H1 (cell line): ENCODE measurements at regions not wholly inside any gene's neighbourhood (a gene's known extent, or its start where the extent isn't known, plus 50 kb on each side); places are given as distances from the start of the nearest gene placed in this dataset.

Source experiments
- CTCF ChIA-PET: fragments of 300-600 bp; sonication (Branson Sonifier 250); formaldehyde crosslinking; loops from one replicate; lab custom pipeline; 2021; ENCODE audit not compliant: partially characterized antibody; lab: Charles Lee
- POLR2A ChIA-PET: fragments of 300-600 bp; sonication (Branson Sonifier 250); formaldehyde crosslinking; loops from one replicate; lab custom pipeline; 2021; ENCODE audit warnings: inconsistent platforms; ENCODE audit not compliant: partially characterized antibody; lab: Charles Lee
- DNase-seq, 2 experiments: peaks; one replicate each; pipeline versions ENCODE4 v3.0.0 to v3.0.0-alpha.2; 2010 to 2022; ENCODE audit warnings: low spot score in 2 of 2, low read depth in 1 of 2, mixed read lengths in 1 of 2
- FAIRE-seq: peaks from 2 replicates; lab custom pipeline; 2011; peaks lifted over from hg19 to GRCh38; lab: Jason Lieb, UNC
- H2AFZ ChIP-seq: 2 replicates; pipeline ENCODE4 v1.8.1; 2012; ENCODE audit warnings: low read length, inconsistent platforms
- H2AK5ac ChIP-seq: 2 replicates; pipeline ENCODE4 v1.6.1; 2013; ENCODE audit warnings: low read depth, low read length
- H2BK120ac ChIP-seq: replicated peaks from 2 replicates; pipeline ENCODE3; 2013; ENCODE audit warnings: low read depth, low read length, inconsistent platforms
- H2BK12ac ChIP-seq: 2 replicates; pipeline ENCODE4 v1.6.1; 2013; ENCODE audit warnings: low read depth, low read length
- H2BK15ac ChIP-seq: 2 replicates; pipeline ENCODE4 v1.6.1; 2013; ENCODE audit warnings: low read length
- H2BK20ac ChIP-seq: 2 replicates; pipeline ENCODE4 v1.6.1; 2013; ENCODE audit warnings: low read length
- H2BK5ac ChIP-seq: 2 replicates; pipeline ENCODE4 v1.6.1; 2013; ENCODE audit warnings: low read depth, low read length
- H3K14ac ChIP-seq: 2 replicates; pipeline ENCODE4 v1.6.1; 2013; ENCODE audit warnings: inconsistent platforms; ENCODE audit not compliant: insufficient read length
- H3K18ac ChIP-seq: 2 replicates; pipeline ENCODE4 v1.6.1; 2013; ENCODE audit warnings: low read length; ENCODE audit errors: extremely low read depth
- H3K23ac ChIP-seq: 2 replicates; pipeline ENCODE4 v1.6.1; 2013; ENCODE audit warnings: inconsistent platforms; ENCODE audit not compliant: insufficient read length
- H3K23me2 ChIP-seq: 2 replicates; pipeline ENCODE4 v1.6.1; 2013; ENCODE audit warnings: low read depth, low read length
- H3K27ac ChIP-seq: 2 replicates; pipeline ENCODE4 v1.6.1; 2011; ENCODE audit warnings: low read depth, low read length, inconsistent platforms
- H3K27me3 ChIP-seq, 4 experiments: replicated peaks in 1 of 4; 1 replicate in 1 of 4; 2 replicates in 3 of 4; pipeline versions ENCODE4 v1.6.1 to v1.8.1; 2011 to 2013; ENCODE audit warnings: low read length in 3 of 4, mild to moderate bottlenecking in 3 of 4, inconsistent platforms in 2 of 4, mixed read lengths in 2 of 4, moderate library complexity in 1 of 4; ENCODE audit not compliant: control insufficient read depth in 3 of 4, insufficient read depth in 3 of 4; ENCODE audit errors: extremely low read depth in 1 of 4
- H3K36me3 ChIP-seq, 4 experiments: 2 replicates each; pipeline versions ENCODE4 v1.6.1 to v1.8.1; 2011 to 2013; ENCODE audit warnings: mild to moderate bottlenecking in 4 of 4, low read length in 3 of 4, moderate library complexity in 2 of 4, control low read depth in 1 of 4, inconsistent platforms in 1 of 4; ENCODE audit not compliant: insufficient read depth in 4 of 4, control insufficient read depth in 2 of 4
- H3K4ac ChIP-seq: replicated peaks from 2 replicates; pipeline ENCODE3; 2013; ENCODE audit warnings: low read length, low read depth, mixed read lengths, inconsistent platforms; ENCODE audit not compliant: insufficient read length
- H3K4me1 ChIP-seq, 4 experiments: replicated peaks in 1 of 4; 1 replicate in 1 of 4; 2 replicates in 3 of 4; pipeline versions ENCODE4 v1.6.1 to v1.8.1; 2011 to 2013; ENCODE audit warnings: low read length in 3 of 4, inconsistent platforms in 2 of 4, mixed read lengths in 1 of 4; ENCODE audit not compliant: insufficient read depth in 4 of 4, control insufficient read depth in 3 of 4
- H3K4me2 ChIP-seq, 2 experiments: 2 replicates each; pipeline versions ENCODE4 v1.6.1 to v1.8.1; 2011 to 2013; ENCODE audit warnings: low read depth in 2 of 2, low read length in 2 of 2, control low read depth in 1 of 2, inconsistent platforms in 1 of 2, mild to moderate bottlenecking in 1 of 2; ENCODE audit not compliant: insufficient read depth in 1 of 2
- H3K4me3 ChIP-seq, 4 experiments: fragments of 200-600, 300-600 bp in 1 of 4; sonication (generic), shearing (Covaris generic), sonication (Bioruptor Twin) in 1 of 4; 2 replicates each; pipeline versions ENCODE4 v1.5.1 to v1.8.1; 2011 to 2016; ENCODE audit warnings: low read length in 4 of 4, low read depth in 3 of 4, control low read depth in 2 of 4, inconsistent platforms in 2 of 4, mild to moderate bottlenecking in 2 of 4, mixed read lengths in 1 of 4, moderate library complexity in 1 of 4; ENCODE audit not compliant: insufficient read depth in 2 of 4; ENCODE audit errors: extremely low read depth in 1 of 4
- H3K56ac ChIP-seq: replicated peaks from 2 replicates; pipeline ENCODE3; 2013; ENCODE audit warnings: low read depth, mild to moderate bottlenecking, mixed read lengths, low read length, inconsistent platforms; ENCODE audit not compliant: insufficient read length
- H3K79me1 ChIP-seq: 2 replicates; pipeline ENCODE4 v1.6.1; 2013; ENCODE audit warnings: low read depth, low read length, control low read depth
- H3K79me2 ChIP-seq, 2 experiments: 2 replicates each; pipeline versions ENCODE4 v1.6.1 to v1.8.1; 2012 to 2013; ENCODE audit warnings: low read length in 2 of 2, mild to moderate bottlenecking in 2 of 2, inconsistent platforms in 1 of 2; ENCODE audit not compliant: insufficient read depth in 2 of 2, control insufficient read depth in 1 of 2
- H3K9ac ChIP-seq, 4 experiments: replicated peaks in 1 of 4; 1 replicate in 1 of 4; 2 replicates in 3 of 4; pipeline versions ENCODE4 v1.6.1 to v1.8.1; 2011 to 2013; ENCODE audit warnings: low read depth in 3 of 4, low read length in 3 of 4, control low read depth in 2 of 4, mild to moderate bottlenecking in 2 of 4, moderate library complexity in 2 of 4, inconsistent platforms in 1 of 4; ENCODE audit errors: extremely low read depth in 1 of 4
- H3K9me3 ChIP-seq, 2 experiments: 2 replicates each; pipeline versions ENCODE4 v1.6.1 to v1.8.1; 2012 to 2013; ENCODE audit warnings: mild to moderate bottlenecking in 2 of 2, moderate library complexity in 2 of 2, control low read depth in 1 of 2, inconsistent platforms in 1 of 2, low read depth in 1 of 2, low read length in 1 of 2, mixed read lengths in 1 of 2; ENCODE audit not compliant: insufficient read depth in 2 of 2
- H4K20me1 ChIP-seq, 2 experiments: replicated peaks in 1 of 2; 2 replicates each; pipeline versions ENCODE3 to v1.8.1; 2011 to 2013; ENCODE audit warnings: inconsistent platforms in 2 of 2, low read length in 2 of 2, mild to moderate bottlenecking in 1 of 2; ENCODE audit not compliant: insufficient read depth in 2 of 2, control insufficient read depth in 1 of 2
- H4K5ac ChIP-seq: 2 replicates; pipeline ENCODE4 v1.6.1; 2013; ENCODE audit warnings: low read length, low read depth, mixed read lengths, inconsistent platforms; ENCODE audit not compliant: insufficient read length
- H4K8ac ChIP-seq: 2 replicates; pipeline ENCODE4 v1.8.0; 2013; ENCODE audit warnings: mild to moderate bottlenecking, moderate library complexity, low read length, inconsistent platforms; ENCODE audit not compliant: insufficient read depth; ENCODE audit errors: extremely low read depth
- H4K91ac ChIP-seq: replicated peaks from 2 replicates; pipeline ENCODE3; 2013; ENCODE audit warnings: low read length, mixed read lengths, inconsistent platforms; ENCODE audit not compliant: insufficient read length
- CTBP2 ChIP-seq: IDR thresholded peaks from 2 replicates; pipeline ENCODE4 v1.7.0; 2011; ENCODE audit warnings: borderline replicate concordance, mild to moderate bottlenecking, moderate library complexity, mixed read lengths, low read length; ENCODE audit not compliant: insufficient read depth, insufficient read length
- E2F6 ChIP-seq: IDR thresholded peaks from 2 replicates; pipeline ENCODE4 v1.6.1; 2012; ENCODE audit warnings: inconsistent platforms
- HDAC2 ChIP-seq, 2 experiments: fragments of 300-600 bp in 1 of 2; sonication (generic) in 1 of 2; IDR thresholded peaks; 2 replicates each; pipeline ENCODE4 v1.6.1; 2011 to 2012; ENCODE audit warnings: low read depth in 2 of 2, low read length in 2 of 2, mild to moderate bottlenecking in 2 of 2, moderate library complexity in 2 of 2, borderline replicate concordance in 1 of 2, inconsistent platforms in 1 of 2
- NANOG ChIP-seq: IDR thresholded peaks from 2 replicates; pipeline ENCODE4 v1.6.1; 2011; ENCODE audit warnings: low read length, low read depth, mild to moderate bottlenecking, inconsistent platforms; ENCODE audit not compliant: insufficient read depth, poor library complexity, severe bottlenecking
- PHF8 ChIP-seq: fragments of 200-600 bp; sonication (generic); conservative IDR thresholded peaks from 2 replicates; pipeline ENCODE4 v1.7.1; 2012; ENCODE audit warnings: low read depth, mild to moderate bottlenecking, inconsistent platforms, low read length, moderate library complexity
- WGBS, 2 experiments: shearing (Covaris generic) in 1 of 2; methylation state at CpG; one replicate each; pipeline versions ENCODE4 v1.1.6 to v1.1.7; 2013 to 2015; ENCODE audit warnings: low lambda C conversion rate in 2 of 2, mixed read lengths in 2 of 2, inconsistent platforms in 1 of 2, low coverage in 1 of 2, missing lambda C conversion rate in 1 of 2; ENCODE audit not compliant: insufficient replicate concordance in 2 of 2, insufficient coverage in 1 of 2, insufficient read length in 1 of 2; ENCODE audit errors: extremely low coverage in 1 of 2, missing lambda C conversion rate in 1 of 2; 5-methylcytosine and 5-hydroxymethylcytosine counted together

DNA sequence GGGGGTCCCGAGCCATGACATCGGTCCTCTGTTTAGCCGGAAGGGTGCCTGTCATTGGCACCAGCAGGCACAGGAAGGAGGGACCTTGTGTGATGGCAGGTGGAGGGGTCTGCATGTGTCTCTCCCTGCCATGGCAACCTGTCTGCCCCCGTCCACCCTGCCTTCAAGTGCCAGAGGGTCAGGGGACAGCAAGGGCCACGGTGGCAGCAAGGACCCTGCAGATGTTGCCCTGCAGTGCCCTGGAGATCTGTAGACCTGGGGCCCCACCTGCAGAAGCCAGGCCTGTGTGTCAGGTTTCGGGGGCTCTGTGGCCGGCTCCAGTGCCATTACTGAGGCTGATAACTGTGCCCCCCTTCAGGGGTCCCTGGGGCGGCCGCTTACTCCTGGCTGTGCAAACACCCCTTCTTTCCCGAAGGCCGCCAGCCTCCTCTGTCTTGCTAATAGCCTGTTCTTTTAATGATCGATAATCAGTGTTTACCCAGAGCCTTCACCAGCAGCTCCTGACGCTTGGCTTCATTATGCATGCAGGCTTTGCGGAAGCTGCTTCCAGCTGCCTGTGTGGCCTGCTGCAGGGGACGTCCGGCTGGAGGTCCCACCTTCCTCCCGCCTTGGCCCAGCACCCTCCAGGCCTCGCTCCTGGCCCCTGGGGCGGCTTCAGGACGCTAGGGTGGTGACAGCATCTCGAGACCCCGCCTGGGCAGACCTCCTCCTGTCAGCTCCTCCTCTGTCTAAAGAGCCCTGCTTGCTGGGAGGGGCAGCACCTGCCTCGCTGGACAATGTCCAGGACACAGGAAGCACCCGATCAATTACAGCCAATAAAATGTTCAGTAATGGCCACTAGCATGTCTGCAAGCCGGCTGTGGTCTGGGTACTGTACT, 153.0 kb downstream of the KIF26A start:
- no peaks in the 10 kb centered on the region for H3K79me2 ChIP-seq
- H3K4me3 ChIP-seq, result peak overlapping the region in 1 of 4 experiments; percentile 46; a peak in 2 of 8 replicates
- H2BK5ac ChIP-seq, result peak overlapping the region; percentile 97; the same call in 1 of the 2 replicates
- H3K23ac ChIP-seq, result no peak overlapping the region
- H2BK12ac ChIP-seq, result peak overlapping the region; percentile 99; the same call in 1 of the 2 replicates
- H3K27ac ChIP-seq, result peak overlapping the region; percentile 58; the same call in 1 of the 2 replicates
- CTCF ChIA-PET, result interaction anchor here (0.5 to 3.0 kb wide), 5 partner anchors 9 to 430 kb away, joined by 3 to 9 read pairs (median 4); no protein-coding TSS in a partner anchor
- whole genome bisulfite sequencing, 2 experiments, result 26% methylated on average over 24 of the region's 25 CpGs; no CpG with 5 or more reads in 1 of the 2 experiments
- H3K18ac ChIP-seq, result peak overlapping the region; percentile 90
- H3K23me2 ChIP-seq, result 0 out of 2 replicates have a peak, but pooled peaks cover 3% of the 10 kb centered on the region
- TF ChIP-seq NANOG (peak; percentile 58), PHF8 (no peak), CTBP2 (peak; percentile 20), E2F6 (no peak), HDAC2 (IDR thresholded peaks at IDR 0.05; ENCODE audit: borderline replicate concordance in 1 of 2, low read depth in 2 of 2, low read length in 2 of 2) (0 out of 4 replicates have a peak, but pooled peaks of 1 of the 2 experiments have one; percentile 23)
- H2BK15ac ChIP-seq, result no peak overlapping the region; the same call in 1 of the 2 replicates
- H3K4me1 ChIP-seq, result peaks cover 3 to 31% (median 25%) of the 10 kb centered on the region in 4 experiments
- no peak overlapping the region for H3K14ac ChIP-seq
- peak overlapping the region; percentile 40 to 62 for H3K4me2 ChIP-seq
- peak overlapping the region; percentile 41; the same call in 1 of the 2 replicates for H2AK5ac ChIP-seq
- peak in 1 of 2 experiments; percentile 27 for DNase-seq
- H2BK120ac ChIP-seq, result peak overlapping the region; percentile 41
- H4K91ac ChIP-seq, result peak overlapping the region; percentile 94
- FAIRE-seq, result no peak
- no peaks in the 10 kb centered on the region for H3K79me1 ChIP-seq
- H4K5ac ChIP-seq, result peak overlapping the region; percentile 16
- H3K9me3 ChIP-seq, result no peaks in the 10 kb centered on the region
- no peaks in the 10 kb centered on the region for H4K20me1 ChIP-seq
- H3K9ac ChIP-seq, result no peak overlapping the region
- no peak overlapping the region; the same call in 1 of the 2 replicates for H4K8ac ChIP-seq
- no peaks in the 10 kb centered on the region for H3K36me3 ChIP-seq
- no peak overlapping the region for H3K56ac ChIP-seq
- H3K27me3 ChIP-seq, result no peaks in the 10 kb centered on the region; a peak in 1 of 7 replicates
- POLR2A ChIA-PET, result interaction anchor here (0.7 to 1.4 kb wide), 3 partner anchors 7 to 77 kb away, joined by 3 to 4 read pairs (median 3); no protein-coding TSS in a partner anchor
- H3K4ac ChIP-seq, result peak overlapping the region; percentile 80
- H2BK20ac ChIP-seq, result peak overlapping the region; percentile 100
- no peak overlapping the region for H2AFZ ChIP-seq
